Liver (tissue), 8 donors: ENCODE measurements at regions not wholly inside any gene's neighbourhood (a gene's known extent, or its start where the extent isn't known, plus 50 kb on each side); places are given as distances from the start of the nearest gene placed in this dataset.

Experiments
- DNase-seq: peaks from one replicate; pipeline ENCODE4 v3.0.0-alpha.2; 2017; ENCODE audit warnings: low spot score
- H3K27ac ChIP-seq, 2 donors: one replicate each; pipeline ENCODE4 v1.7.0; 2013; ENCODE audit warnings: inconsistent platforms in 2 of 2, low read length in 2 of 2, control low read depth in 1 of 2, low read depth in 1 of 2, mild to moderate bottlenecking in 1 of 2
- H3K27me3 ChIP-seq, 4 donors: one replicate each; pipeline versions ENCODE4 v1.6.1 to v1.7.0; 2013; ENCODE audit warnings: low read length in 3 of 4, inconsistent platforms in 1 of 4, mild to moderate bottlenecking in 1 of 4, moderate library complexity in 1 of 4; ENCODE audit not compliant: control insufficient read depth in 4 of 4, insufficient read depth in 4 of 4
- H3K36me3 ChIP-seq, 4 donors: one replicate each; pipeline versions ENCODE4 v1.6.1 to v1.7.0; 2013; ENCODE audit warnings: low read length in 3 of 4, mild to moderate bottlenecking in 3 of 4, low read depth in 1 of 4, moderate library complexity in 1 of 4; ENCODE audit not compliant: control insufficient read depth in 4 of 4, insufficient read depth in 3 of 4
- H3K4me1 ChIP-seq, 4 donors: one replicate each; pipeline versions ENCODE4 v1.6.1 to v1.7.0; 2013; ENCODE audit warnings: low read length in 3 of 4, mild to moderate bottlenecking in 3 of 4, moderate library complexity in 1 of 4; ENCODE audit not compliant: control insufficient read depth in 4 of 4, insufficient read depth in 4 of 4
- H3K4me3 ChIP-seq, 3 donors: one replicate each; pipeline versions ENCODE4 v1.6.1 to v1.7.0; 2013; ENCODE audit warnings: low read length in 3 of 3, control low read depth in 1 of 3, low read depth in 1 of 3, mild to moderate bottlenecking in 1 of 3
- H3K9ac ChIP-seq, 2 donors: one replicate each; pipeline ENCODE4 v1.7.0; 2013; ENCODE audit warnings: low read length in 2 of 2, mild to moderate bottlenecking in 2 of 2, moderate library complexity in 2 of 2, control low read depth in 1 of 2, low read depth in 1 of 2
- H3K9me3 ChIP-seq, 4 donors: one replicate each; pipeline versions ENCODE4 v1.6.1 to v1.7.0; 2013; ENCODE audit warnings: low read length in 3 of 4; ENCODE audit not compliant: control insufficient read depth in 4 of 4
- FOXA1 ChIP-seq: IDR thresholded peaks from 2 replicates; pipeline ENCODE4 v1.6.1; 2016; ENCODE audit warnings: antibody characterized with exemption
- GABPA ChIP-seq, 2 donors: IDR thresholded peaks in 1 of 2; conservative IDR thresholded peaks in 1 of 2; 2 replicates each; pipeline ENCODE4 v1.6.1; 2016; ENCODE audit warnings: antibody characterized with exemption in 2 of 2, mild to moderate bottlenecking in 1 of 2, moderate library complexity in 1 of 2
- HNF4A ChIP-seq, 2 donors: conservative IDR thresholded peaks; 2 replicates each; pipeline ENCODE4 v1.6.1; 2016; ENCODE audit warnings: antibody characterized with exemption in 2 of 2, mild to moderate bottlenecking in 2 of 2
- HNF4G ChIP-seq: IDR thresholded peaks from 2 replicates; pipeline ENCODE4 v1.6.1; 2016; ENCODE audit warnings: antibody characterized with exemption
- JUND ChIP-seq, 2 donors: IDR thresholded peaks; 2 replicates each; pipeline ENCODE4 v1.6.1; 2016; ENCODE audit warnings: antibody characterized with exemption in 2 of 2
- NR2F2 ChIP-seq: IDR thresholded peaks from 2 replicates; pipeline ENCODE4 v1.6.1; 2016; ENCODE audit warnings: antibody characterized with exemption
- RAD21 ChIP-seq, 2 donors: IDR thresholded peaks; 2 replicates each; pipeline ENCODE4 v1.6.1; 2016; ENCODE audit warnings: antibody characterized with exemption in 2 of 2, mild to moderate bottlenecking in 2 of 2
- RXRA ChIP-seq, 2 donors: IDR thresholded peaks; 2 replicates each; pipeline ENCODE4 v1.6.1; 2017 to 2018; ENCODE audit warnings: antibody characterized with exemption in 2 of 2, mild to moderate bottlenecking in 1 of 2
- YY1 ChIP-seq: IDR thresholded peaks from 2 replicates; pipeline ENCODE4 v1.6.1; 2016; ENCODE audit warnings: antibody characterized with exemption, mild to moderate bottlenecking
- WGBS: extraction: QIAGEN DNeasy Blood & Tissue Kit; methylation state at CpG from one replicate; pipeline ENCODE4 v1.1.7; 2013; 5-methylcytosine and 5-hydroxymethylcytosine counted together
- TF ChIP-seq, protein P1 (sequence below): fragments of 150-350 bp; IDR thresholded peaks from 2 replicates; pipeline ENCODE4 v1.5.1; 2017; ENCODE audit warnings: improper control_type of control experiment, low read depth, low read length; ENCODE audit not compliant: missing input control
- TF ChIP-seq, protein P2 (sequence below): IDR thresholded peaks from 2 replicates; pipeline ENCODE4 v1.6.1; 2016; ENCODE audit warnings: antibody characterized with exemption
- TF ChIP-seq, protein P3 (sequence below): IDR thresholded peaks from 2 replicates; pipeline ENCODE4 v1.6.1; 2016; ENCODE audit warnings: antibody characterized with exemption, mild to moderate bottlenecking
- TF ChIP-seq, protein P4 (sequence below): IDR thresholded peaks from 2 replicates; pipeline ENCODE4 v1.6.1; 2016; ENCODE audit warnings: antibody characterized with exemption
- donor health status: healthy.
- donor health status: healthy.
- donor health status: healthy.
- donor health status: healthy.
- donor health status: healthy.

DNA sequence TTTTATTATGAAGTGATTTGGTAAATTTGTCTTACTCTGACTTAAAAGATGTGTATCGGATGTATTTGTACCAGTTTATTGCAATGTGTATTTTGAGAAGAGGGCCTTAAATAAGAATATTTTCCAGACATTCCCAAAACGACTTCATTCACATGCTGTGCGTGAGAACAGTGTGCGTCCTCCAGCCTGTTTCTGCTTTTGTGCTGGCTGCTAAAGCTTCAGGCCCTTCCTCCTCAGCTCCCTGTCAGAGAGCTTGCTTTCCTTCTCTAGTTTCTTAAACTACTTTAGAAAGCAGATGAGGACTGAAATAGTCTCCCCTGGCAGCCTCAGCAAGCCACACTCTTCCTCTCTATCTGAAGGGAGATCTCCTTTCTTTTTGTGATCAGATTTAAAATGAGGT, 157.8 kb downstream of the SAMD5 start:
- no peak overlapping the region for H3K9ac ChIP-seq
- no peaks in the 10 kb centered on the region for H3K4me1 ChIP-seq
- H3K36me3 ChIP-seq, result peaks cover 0 to 2% (median 0%) of the 10 kb centered on the region in 4 donors
- H3K9me3 ChIP-seq, result no peaks in the 10 kb centered on the region
- no peak overlapping the region for H3K27ac ChIP-seq
- WGBS, result 77% methylated on average over 4 of the region's 4 CpGs
- H3K4me3 ChIP-seq, result no peak overlapping the region
- TF ChIP-seq, protein P1, sequence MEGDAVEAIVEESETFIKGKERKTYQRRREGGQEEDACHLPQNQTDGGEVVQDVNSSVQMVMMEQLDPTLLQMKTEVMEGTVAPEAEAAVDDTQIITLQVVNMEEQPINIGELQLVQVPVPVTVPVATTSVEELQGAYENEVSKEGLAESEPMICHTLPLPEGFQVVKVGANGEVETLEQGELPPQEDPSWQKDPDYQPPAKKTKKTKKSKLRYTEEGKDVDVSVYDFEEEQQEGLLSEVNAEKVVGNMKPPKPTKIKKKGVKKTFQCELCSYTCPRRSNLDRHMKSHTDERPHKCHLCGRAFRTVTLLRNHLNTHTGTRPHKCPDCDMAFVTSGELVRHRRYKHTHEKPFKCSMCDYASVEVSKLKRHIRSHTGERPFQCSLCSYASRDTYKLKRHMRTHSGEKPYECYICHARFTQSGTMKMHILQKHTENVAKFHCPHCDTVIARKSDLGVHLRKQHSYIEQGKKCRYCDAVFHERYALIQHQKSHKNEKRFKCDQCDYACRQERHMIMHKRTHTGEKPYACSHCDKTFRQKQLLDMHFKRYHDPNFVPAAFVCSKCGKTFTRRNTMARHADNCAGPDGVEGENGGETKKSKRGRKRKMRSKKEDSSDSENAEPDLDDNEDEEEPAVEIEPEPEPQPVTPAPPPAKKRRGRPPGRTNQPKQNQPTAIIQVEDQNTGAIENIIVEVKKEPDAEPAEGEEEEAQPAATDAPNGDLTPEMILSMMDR, result no peak
- TF ChIP-seq HNF4G (no peak), RAD21 (IDR thresholded peaks at IDR 0.05) (no peak), NR2F2 (no peak), FOXA1 (no peak), JUND (IDR thresholded peaks at IDR 0.05) (no peak), RXRA (IDR thresholded peaks at IDR 0.05) (no peak)
- TF ChIP-seq, protein P2, sequence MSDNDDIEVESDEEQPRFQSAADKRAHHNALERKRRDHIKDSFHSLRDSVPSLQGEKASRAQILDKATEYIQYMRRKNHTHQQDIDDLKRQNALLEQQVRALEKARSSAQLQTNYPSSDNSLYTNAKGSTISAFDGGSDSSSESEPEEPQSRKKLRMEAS, result no peak
- TF ChIP-seq, protein P3, sequence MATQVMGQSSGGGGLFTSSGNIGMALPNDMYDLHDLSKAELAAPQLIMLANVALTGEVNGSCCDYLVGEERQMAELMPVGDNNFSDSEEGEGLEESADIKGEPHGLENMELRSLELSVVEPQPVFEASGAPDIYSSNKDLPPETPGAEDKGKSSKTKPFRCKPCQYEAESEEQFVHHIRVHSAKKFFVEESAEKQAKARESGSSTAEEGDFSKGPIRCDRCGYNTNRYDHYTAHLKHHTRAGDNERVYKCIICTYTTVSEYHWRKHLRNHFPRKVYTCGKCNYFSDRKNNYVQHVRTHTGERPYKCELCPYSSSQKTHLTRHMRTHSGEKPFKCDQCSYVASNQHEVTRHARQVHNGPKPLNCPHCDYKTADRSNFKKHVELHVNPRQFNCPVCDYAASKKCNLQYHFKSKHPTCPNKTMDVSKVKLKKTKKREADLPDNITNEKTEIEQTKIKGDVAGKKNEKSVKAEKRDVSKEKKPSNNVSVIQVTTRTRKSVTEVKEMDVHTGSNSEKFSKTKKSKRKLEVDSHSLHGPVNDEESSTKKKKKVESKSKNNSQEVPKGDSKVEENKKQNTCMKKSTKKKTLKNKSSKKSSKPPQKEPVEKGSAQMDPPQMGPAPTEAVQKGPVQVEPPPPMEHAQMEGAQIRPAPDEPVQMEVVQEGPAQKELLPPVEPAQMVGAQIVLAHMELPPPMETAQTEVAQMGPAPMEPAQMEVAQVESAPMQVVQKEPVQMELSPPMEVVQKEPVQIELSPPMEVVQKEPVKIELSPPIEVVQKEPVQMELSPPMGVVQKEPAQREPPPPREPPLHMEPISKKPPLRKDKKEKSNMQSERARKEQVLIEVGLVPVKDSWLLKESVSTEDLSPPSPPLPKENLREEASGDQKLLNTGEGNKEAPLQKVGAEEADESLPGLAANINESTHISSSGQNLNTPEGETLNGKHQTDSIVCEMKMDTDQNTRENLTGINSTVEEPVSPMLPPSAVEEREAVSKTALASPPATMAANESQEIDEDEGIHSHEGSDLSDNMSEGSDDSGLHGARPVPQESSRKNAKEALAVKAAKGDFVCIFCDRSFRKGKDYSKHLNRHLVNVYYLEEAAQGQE, result no peak
- H3K27me3 ChIP-seq, result no peaks in the 10 kb centered on the region
- no peak for DNase-seq

DNA sequence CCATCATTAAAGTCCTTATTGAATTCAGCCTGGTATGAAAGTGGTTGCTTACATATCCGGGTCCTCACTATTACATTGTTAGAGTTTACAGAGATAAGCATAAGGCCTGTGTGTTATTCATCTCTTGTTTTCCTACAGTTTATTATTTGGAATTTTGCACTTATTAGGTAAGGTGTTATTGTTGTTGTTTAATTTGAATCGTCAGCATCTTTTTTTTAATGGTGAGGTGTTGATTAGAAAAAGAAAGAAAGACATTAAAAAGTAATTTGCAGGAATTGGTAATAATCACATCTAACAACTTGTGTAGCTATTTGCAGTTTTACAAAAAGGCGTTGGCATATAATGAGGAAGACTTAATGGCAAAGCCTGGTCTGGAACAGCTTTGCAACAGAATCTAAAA, 158.6 kb downstream of the SAMD5 start:
- peaks cover 0 to 2% (median 0%) of the 10 kb centered on the region in 4 donors for H3K36me3 ChIP-seq
- 69% methylated on average over 3 of the region's 3 CpGs for WGBS
- DNase-seq, result no peak
- H3K4me3 ChIP-seq, result no peak overlapping the region
- no peaks in the 10 kb centered on the region for H3K9me3 ChIP-seq
- no peaks in the 10 kb centered on the region for H3K27me3 ChIP-seq
- no peaks in the 10 kb centered on the region for H3K4me1 ChIP-seq
- TF ChIP-seq FOXA1 (no peak), HNF4G (no peak), JUND (IDR thresholded peaks at IDR 0.05) (no peak), GABPA (IDR thresholded peaks at IDR 0.05 in 1 of 2, conservative IDR thresholded peaks at IDR 0.05 in 1 of 2) (no peak), RXRA (IDR thresholded peaks at IDR 0.05) (no peak), RAD21 (IDR thresholded peaks at IDR 0.05) (no peak), HNF4A (conservative IDR thresholded peaks at IDR 0.05) (no peak), YY1 (no peak)
- TF ChIP-seq, protein P3, result no peak
- TF ChIP-seq, protein P2, result no peak
- TF ChIP-seq, protein P1, result no peak
- TF ChIP-seq, protein P4, sequence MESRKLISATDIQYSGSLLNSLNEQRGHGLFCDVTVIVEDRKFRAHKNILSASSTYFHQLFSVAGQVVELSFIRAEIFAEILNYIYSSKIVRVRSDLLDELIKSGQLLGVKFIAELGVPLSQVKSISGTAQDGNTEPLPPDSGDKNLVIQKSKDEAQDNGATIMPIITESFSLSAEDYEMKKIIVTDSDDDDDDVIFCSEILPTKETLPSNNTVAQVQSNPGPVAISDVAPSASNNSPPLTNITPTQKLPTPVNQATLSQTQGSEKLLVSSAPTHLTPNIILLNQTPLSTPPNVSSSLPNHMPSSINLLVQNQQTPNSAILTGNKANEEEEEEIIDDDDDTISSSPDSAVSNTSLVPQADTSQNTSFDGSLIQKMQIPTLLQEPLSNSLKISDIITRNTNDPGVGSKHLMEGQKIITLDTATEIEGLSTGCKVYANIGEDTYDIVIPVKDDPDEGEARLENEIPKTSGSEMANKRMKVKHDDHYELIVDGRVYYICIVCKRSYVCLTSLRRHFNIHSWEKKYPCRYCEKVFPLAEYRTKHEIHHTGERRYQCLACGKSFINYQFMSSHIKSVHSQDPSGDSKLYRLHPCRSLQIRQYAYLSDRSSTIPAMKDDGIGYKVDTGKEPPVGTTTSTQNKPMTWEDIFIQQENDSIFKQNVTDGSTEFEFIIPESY, result no peak
- no peak overlapping the region for H3K27ac ChIP-seq
- no peak overlapping the region for H3K9ac ChIP-seq
